GM19043 (cell line): ENCODE measurements at regions not wholly inside any gene's neighbourhood (a gene's known extent, or its start where the extent isn't known, plus 50 kb on each side); places are given as distances from the start of the nearest gene placed in this dataset.
"Not testable (repeated sequence)": the region's sequence is repeated elsewhere in the genome, so short reads cannot be mapped to it uniquely, and the experiment has no call there.

Experiments used
- ATAC-seq: cut with Tn5 transposase; IDR thresholded peaks from one replicate; pipeline ENCODE4 v1.9.1; 2021; ENCODE audit warnings: low read depth; ENCODE audit not compliant: unreplicated experiment

DNA sequence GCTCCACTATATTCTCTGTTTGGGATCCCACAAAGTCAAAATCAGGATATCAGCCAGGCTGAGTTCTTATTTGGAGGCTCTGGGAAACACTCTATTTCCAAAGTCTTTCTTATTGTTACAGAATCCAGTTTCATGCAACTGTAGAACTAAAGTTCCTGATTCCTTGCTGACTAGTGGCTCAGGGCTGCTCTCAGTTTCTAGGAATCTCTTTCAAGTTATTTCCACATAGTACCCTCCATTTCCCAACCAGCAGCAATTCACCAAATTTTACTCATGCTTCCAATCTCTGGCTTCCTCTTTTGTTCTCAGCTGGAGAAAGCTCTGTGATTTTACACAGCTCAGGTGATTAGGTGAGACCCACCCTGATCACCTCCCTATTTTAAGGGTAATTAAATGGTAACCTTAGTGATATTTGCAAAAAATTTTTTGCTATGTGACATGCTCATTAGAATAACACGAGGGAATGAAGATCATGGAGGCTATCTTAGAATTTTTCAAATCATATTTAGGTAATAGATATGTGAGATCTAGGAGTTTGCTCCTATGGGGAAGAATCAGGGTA, 794.9 kb upstream of the ARRDC3 start:
- ATAC-seq: no peak

DNA sequence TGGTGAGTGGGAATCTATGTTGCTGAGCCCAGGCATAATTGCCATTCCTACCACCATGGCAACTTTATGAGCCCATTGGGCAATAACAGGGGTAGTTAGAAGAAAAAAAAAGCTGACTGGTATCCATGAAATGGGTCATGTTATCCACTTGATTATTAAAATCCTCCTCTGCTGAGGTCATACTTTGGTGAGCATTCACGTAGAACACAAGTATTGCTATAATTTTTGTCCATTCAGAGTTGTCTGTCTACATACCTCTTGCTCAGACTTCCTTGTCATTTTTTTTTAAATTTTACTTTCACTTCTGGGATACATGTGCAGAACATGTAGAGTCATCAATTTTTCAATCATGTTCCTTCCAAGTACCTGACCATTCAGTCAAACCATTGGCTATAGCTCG, 780.8 kb upstream of the ARRDC3 start:
- ATAC-seq: no peak

DNA sequence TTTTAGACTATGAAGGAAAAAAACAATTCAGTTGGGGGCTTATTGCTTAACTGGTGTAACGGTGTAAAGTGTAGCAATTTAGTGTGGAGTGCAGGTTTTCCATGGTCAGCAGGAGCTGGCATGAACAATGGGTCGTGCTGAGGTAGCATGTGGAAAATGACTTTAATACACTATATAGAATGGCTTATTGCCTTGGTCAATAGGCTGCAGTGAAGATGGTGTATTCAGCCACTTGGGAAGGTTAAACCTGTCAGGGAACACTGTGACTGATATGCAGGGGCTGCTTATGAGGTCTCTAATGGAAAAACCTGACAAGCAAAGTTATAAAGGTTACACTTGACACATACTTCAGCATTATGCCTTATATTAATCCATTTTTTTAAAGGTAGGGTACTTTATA, 764.7 kb upstream of the ARRDC3 start:
- no peak for ATAC-seq

DNA sequence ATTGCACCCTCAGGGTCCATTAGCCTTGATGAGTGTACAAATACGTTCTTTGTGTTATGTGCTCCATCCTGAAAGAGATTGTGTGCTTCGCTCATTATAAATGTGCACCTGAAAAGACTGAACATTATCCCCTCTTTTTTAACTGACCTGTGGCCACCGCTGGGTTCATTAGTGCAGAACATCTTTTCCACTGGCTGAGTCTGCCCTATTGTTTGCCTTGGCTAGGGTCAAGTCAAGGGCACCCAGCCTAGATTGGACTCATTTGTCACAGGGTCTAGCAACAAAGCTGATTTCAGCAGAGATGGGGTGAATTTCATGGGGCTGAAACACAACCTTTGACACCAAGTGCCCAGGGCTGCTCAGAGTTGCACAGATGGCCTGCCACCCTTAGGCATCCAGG, 764.1 kb upstream of the ARRDC3 start:
- ATAC-seq: no peak

DNA sequence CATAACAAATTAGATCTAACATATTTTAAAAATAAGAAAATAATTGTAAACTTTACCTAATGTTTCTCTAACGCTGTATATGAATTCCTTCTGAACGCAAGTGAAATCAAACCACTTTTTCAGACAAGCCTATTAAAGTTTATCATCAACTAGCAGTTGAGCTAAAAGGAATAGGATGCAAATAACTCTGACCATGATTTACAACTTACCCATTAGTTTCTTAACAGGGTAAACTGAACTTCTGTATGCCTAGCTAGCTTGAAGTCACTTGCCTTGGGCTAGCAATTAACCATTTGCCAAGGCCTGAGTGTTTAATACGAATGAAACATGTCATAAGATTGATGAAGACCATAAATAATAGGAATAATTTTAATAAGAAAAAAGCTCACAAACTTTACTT, 762.7 kb upstream of the ARRDC3 start:
- ATAC-seq: no peak

DNA sequence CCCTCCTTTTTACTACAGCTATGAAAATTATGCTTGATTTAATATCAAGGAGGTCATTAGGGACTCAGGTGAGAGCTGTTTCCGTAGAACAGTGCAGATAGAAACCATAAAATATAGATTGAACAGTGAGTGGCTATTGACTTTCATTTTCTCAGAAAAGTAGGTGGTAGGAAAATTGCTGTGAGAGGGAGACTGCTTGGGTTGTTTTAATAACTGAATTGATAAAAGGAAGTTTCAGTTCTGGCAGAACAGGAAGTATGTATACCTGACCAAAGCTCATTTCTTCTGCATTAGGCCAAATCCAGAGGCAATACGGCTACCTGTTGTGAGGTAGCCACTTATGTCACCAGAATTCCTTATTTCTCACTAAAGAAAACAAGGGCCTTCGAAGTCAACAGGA, 761.7 kb upstream of the ARRDC3 start:
- no peak for ATAC-seq

DNA sequence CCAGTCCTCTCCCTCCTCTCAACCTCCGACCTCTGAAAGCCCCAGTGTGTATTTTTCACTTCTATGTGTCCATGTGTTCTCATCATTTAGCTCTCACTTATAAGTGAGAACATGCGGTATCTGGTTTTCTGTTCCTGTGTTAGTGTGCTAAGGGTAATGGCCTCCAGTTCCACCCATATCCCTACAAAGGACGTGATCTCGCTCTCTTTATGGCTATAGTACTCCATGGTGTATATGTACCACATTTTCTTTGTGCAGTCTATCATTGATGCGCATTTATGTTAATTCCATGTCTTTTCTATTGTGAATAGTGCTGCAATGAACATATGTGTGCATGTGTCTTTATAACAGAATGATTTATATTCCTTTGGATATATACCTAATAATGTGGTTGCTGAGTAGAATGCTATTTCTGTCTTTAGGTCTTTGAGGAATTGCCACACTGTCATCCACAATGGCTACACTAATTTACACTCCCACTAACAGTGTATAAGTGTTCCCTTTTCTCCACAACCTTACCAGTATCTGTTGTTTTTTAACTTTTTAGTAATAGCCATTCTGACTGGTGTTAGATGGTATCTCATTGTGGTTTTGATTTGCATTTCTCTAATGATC, 749.3 kb upstream of the ARRDC3 start:
- ATAC-seq: not testable (repeated sequence)

DNA sequence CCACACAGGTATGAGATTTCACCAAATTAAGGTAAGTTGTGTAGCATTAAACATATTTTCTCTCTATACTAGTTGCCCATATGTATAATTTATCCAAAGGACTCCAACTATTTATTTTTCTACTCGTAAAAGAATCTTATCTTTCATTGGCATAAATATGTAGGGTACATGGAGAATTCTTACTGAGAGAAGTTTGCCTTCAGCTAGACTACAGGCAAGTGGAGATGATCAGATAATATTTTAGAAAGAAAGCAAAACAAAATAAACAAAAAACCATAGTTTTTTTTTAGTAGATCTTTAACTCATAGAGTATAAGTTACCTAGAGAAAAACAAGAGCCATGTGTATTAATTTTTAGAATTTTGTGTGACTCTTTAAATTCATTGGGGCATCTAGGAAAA, 743.1 kb upstream of the ARRDC3 start:
- ATAC-seq: no peak

DNA sequence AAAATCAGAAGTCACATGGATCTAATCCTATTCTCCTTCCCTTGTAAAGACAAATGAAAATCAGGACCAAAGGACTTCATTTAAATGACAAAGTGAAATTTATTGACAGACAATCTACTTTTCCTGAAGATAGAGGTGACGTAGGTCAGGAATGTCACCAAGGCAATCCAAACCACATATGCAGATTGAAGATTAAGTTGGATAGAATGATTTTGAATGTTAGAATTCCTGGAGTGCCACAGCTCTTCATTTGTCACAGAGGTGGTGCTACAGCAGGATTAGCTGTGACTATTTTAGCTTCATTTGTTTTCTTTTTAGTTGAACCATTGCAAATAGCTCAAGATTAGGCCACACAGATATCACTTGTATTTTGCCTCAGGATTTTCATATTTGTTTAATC, 736.0 kb upstream of the ARRDC3 start:
- ATAC-seq: no peak

DNA sequence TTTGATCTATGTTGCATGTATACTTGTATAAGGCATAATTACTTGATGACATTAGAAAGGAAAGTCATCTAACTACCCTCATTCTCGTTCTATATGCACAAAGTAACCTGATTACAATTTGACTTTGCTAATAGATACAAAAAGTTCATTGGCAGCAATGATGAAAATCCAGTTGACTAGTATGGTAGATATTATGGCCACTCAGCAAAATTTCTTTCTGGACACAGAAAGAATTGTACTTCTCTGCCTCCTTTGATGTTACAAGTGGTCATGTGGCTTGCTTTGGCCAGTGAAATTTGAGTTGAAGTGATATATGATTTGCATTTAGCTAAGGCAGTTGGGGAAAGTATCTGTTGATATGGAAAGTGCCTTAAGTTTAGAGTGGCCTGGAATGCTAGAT, 723.7 kb upstream of the ARRDC3 start:
- no peak for ATAC-seq

DNA sequence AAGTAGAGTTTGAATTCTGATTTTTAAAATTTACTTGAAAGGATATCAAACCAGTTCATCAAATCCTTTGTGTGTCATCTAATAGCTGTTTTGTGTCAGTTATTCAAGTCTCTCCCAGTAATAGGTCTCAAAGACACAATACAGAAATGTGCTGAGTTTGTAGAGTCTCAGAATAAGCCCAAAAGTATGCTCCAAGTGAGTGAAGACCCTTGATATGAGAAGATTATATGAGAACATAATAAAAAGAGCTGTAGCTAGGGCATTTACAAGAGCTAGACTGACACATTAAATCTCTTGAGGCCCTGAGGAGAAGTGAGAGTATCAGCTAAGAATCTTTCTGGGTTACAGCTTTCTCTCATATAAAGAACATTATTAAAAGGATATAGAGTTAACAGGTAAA, 721.0 kb upstream of the ARRDC3 start:
- ATAC-seq: no peak

DNA sequence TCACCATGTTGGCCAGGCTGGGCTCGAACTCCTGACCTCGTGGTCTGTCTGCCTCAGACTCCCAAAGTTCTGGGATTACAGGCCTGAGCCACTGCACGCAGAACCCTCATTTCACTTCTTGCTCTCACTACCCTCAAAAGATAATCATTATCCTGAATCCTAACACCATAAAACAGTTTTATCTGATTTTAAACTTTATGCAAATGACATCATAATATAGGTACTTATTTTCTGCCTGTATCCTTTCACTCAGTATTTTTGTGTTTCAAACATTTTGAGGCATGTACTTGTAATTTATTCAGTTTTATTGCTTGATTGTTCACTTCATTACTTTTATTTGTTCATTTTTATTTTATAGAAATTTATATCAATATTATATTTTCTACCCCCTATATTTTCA, 719.2 kb upstream of the ARRDC3 start:
- ATAC-seq: no peak

DNA sequence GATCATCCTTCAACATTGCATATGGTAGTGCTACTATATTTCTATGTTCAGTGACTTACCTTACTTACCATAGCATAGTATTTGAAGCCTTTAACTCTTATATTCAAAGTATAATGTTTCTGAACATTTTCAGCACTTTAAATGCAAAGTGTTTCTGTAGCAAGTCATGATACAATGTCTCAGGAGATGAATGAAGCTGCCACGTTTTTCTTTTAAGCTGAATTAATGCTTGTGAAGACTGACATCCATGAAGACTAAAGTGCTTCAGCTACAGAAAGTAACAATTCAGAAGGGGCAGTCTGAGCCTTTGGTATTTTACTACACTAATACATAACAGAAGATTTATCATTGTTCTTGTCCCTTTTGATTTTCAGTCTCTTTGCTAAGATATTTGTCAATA, 709.1 kb upstream of the ARRDC3 start:
- no peak for ATAC-seq

DNA sequence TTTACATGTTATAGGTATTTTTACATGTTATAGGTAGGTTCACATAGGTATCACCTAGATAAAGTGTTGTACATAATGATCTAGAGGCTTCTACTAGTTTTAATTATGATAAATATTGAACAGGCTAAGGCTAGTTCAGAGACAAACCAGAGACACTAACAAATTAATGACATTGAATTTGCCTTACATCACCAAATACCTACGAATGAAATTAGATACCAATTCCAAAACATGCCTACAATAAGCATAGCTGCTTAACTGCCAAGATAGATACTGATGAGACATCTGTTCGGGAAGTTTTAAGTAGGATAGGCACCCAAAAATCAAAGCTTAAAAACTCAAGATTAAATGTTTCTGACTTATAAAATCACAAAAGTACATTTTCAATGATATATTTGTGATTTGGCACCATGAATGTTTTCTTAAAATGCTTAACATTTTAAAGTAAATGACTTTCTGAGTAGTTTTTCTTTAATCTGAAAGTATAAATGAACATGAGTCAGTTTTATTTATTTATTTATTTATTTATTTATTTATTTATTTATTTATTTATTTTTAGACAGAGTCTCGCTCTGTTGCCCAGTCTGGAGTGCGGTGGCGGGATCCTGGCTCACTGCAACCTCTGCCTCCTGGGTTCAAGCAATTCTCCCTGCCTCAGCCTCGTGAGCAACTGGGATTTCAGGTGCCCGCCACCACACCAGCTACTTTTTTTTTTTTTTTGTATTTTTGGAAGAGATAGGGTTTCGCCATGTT, 703.1 kb upstream of the ARRDC3 start:
- ATAC-seq: no peak

DNA sequence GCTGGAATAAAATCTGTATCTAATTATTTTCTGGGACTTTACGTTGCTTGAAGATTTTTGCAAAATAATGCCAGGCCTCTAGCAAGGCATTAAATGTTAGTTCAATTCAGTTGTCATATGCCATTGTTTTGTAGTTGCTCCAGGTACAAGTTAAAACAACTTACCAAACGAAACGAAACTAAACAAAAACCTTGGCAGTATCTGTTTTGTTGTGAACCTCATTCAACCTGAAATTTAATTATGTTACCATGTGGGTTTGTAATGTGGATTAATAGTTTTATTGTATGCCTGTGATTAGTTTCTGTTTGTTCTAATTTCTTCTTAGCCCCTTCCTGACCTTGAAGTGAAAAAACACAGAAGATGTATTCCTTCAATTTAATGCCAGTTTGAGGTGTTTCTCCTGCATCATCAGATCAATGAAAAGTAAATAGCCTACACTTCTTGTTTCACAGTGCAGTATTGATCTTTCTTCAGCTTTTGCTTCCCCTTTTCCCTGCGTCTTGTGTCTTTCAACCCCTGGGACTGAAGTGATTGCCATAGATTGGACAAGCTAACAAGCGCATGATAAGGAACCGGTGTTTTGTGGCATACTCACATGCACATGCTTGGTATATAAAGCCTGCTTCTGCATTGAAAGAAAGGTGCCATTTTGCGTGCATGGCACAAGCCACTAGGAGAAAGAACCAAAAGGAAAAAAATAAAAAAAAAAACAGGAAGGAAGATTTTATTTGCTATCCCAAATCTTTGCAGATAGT, 699.0 kb upstream of the ARRDC3 start:
- no peak for ATAC-seq

DNA sequence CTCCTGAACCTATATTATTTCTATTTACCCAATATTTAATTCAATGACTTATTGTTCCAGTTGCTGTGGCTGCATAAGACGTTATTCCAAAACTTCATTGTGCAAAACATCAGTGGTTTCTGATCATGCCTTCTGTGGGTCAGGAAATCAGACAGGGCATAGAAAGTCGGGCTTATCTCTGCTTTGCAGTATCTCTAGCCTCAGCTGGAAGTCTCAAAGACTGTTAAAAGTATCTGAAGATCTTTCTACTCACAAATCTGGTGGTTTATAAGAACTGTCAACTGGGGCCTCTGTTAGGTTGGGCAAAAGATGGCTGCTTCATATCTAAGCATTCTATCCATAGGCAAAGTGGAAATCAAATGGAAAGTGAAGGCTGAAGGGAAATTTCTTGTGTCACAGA, 687.7 kb upstream of the ARRDC3 start:
- no peak for ATAC-seq

DNA sequence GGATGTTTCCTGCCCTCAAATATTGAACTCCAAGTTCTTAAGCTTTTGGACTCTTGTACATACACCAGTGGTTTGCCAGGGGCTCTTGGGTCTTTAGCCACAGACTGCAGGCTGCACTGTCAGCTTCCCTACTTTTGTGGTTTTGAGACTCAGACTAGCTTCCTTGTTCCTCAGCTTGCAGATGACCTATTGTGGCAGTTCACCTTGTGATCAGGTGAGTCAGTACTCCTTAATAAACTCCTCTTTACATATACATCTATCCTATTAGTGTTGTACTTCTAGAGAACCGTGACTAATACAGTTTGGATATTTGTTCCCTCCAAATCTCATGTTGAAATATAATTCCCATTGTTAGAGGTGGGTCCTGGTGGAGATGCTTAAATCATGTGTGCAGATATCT, 681.9 kb upstream of the ARRDC3 start:
- ATAC-seq: no peak

DNA sequence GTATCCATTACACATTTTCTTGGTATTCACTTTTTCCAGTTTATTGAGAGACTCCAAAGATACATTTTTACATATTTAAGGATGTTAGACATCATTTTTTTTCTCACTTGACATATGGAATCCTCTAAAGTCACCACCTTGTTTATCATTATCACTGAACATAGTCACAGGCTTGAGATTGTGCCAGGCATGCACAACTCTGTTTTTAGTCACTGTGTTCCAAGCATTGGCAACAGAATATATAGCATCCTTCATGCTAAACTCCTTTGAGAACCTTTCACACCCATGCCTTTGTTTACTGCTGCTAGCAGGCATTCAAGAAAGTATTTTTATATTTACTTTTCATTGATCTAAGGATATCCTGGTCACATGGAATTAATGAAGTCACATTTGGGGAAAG, 668.6 kb upstream of the ARRDC3 start:
- no peak for ATAC-seq

DNA sequence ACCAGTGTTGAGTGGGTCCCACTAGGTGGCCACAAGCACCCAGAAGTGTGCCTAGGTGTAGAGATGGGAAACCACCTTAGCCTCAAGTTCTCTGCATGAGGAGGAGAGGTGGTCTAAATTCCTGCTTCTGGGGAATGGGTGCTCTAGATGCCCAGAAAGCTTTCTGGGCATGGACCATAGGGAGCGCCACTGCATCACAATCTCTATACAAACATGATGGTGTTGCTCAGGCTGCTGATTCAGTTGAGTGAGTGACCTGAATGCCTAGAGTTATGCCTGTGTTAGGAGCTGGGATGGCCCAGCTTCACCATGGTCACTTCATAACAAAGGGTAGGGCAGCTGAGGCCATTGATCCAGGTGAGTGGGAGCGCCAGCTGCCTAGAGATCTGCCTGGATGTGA, 667.9 kb upstream of the ARRDC3 start:
- no peak for ATAC-seq

DNA sequence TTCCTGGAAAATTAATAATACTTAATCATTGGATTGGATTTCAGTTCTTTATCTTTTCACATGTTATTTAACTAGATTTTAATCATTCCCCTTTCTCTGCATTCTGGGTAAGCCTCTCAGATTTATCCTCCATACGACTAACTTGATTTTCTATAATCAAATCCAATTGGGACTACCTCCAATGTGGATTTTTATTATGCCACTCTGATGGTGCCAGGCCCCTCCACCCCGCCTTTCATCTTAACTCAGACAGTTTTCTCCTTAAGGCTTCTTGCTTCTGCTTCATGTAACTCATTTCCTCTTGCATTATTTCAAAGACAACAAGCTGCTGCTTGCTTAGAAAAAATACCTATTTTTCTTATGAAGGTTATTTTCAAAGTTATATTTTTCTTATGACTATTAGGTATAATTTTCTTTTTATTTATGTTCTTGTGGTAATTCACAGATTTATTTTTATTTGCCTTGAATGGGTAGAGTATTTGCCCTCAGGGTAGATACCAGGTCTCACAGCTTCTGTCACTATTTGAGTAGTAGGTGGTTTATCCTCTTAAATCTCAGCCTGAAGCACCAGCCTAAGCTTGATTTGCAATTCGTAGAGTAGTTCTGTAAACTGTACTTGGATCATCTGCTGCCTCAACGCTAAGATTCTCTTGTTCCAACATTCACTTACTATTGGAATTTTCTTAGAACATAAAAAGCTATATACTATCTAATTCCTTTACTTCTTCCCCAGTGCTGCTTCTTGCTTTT, 659.0 kb upstream of the ARRDC3 start:
- ATAC-seq: no peak

DNA sequence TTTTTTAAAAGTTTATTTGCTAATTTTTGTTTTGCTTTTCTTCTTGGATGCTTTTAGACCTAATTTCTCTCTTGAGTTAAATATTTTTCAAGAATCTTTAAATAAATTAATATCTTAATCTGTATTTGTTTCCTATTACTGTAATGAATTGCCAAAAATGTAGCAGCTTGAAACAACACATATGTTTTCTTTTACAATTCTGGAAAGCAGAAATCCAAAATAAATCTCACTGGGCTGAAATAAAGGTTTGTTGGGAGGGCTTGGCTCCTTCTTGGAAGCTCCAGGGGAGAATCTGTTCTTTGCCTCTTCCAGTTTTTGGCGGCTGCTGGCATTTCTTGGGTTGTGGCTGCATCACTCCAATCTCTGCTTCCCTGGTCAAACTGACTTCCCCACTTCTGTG, 658.1 kb upstream of the ARRDC3 start:
- ATAC-seq: no peak
